ENCODE measurements at regions not wholly inside any gene's neighbourhood (a gene's known extent, or its start where the extent isn't known, plus 50 kb on each side); places are given as distances from the start of the nearest gene placed in this dataset.

- no peak for DNase-seq
Observed at GRCh38 chr4:163967263-163967662, 472.8 kb downstream of the TMA16 start.

GRCh38 chr4:163967710-163968109 is 473.2 kb downstream of the TMA16 start:
- no peak for DNase-seq

GRCh38 chr4:163969291-163969690 is 474.8 kb downstream of the TMA16 start:
- no peak for DNase-seq

- no peak for DNase-seq
Observed at GRCh38 chr4:163976588-163976987, 482.1 kb downstream of the TMA16 start.

GRCh38 chr4:163988391-163988790 is 493.9 kb downstream of the TMA16 start:
- DNase-seq: no peak

GRCh38 chr4:163988865-163989264 is 494.4 kb downstream of the TMA16 start:
- DNase-seq: no peak

- peak; percentile 67 for DNase-seq
Observed at GRCh38 chr4:163991298-163991865, 496.9 kb downstream of the TMA16 start.

GRCh38 chr4:164009435-164009834 is 514.9 kb downstream of the TMA16 start:
- DNase-seq: no peak

GRCh38 chr4:164011791-164012190 is 517.3 kb downstream of the TMA16 start:
- no peak for DNase-seq

- no peak for DNase-seq
Observed at GRCh38 chr4:164012396-164013027, 518.0 kb downstream of the TMA16 start.

GRCh38 chr4:164021947-164022346 is 527.5 kb downstream of the TMA16 start:
- no peak for DNase-seq

GRCh38 chr4:164023214-164023613 is 528.7 kb downstream of the TMA16 start:
- no peak for DNase-seq

GRCh38 chr4:164027805-164028204 is 533.3 kb downstream of the TMA16 start:
- DNase-seq: no peak

GRCh38 chr4:164039482-164039881 is 545.0 kb downstream of the TMA16 start:
- no peak for DNase-seq

- DNase-seq: no peak
Observed at GRCh38 chr4:164056426-164057142, 562.1 kb downstream of the TMA16 start.

GRCh38 chr4:164058776-164059445 is 564.4 kb downstream of the TMA16 start:
- peak; percentile 15 for DNase-seq

GRCh38 chr4:164060456-164060855 is 566.0 kb downstream of the TMA16 start:
- peak; percentile 21 for DNase-seq

- DNase-seq: no peak
Observed at GRCh38 chr4:164068392-164068791, 573.9 kb downstream of the TMA16 start.

- DNase-seq: no peak
Observed at GRCh38 chr4:164070625-164071024, 576.1 kb downstream of the TMA16 start.

GRCh38 chr4:164081371-164081770 is 586.9 kb downstream of the TMA16 start:
- DNase-seq: no peak

GRCh38 chr4:164081801-164082200 is 587.3 kb downstream of the TMA16 start:
- DNase-seq: no peak

GRCh38 chr4:164087733-164088132 is 593.2 kb downstream of the TMA16 start:
- DNase-seq: no peak
